ACHN (cell line): ENCODE measurements at regions not wholly inside any gene's neighbourhood (a gene's known extent, or its start where the extent isn't known, plus 50 kb on each side); places are given as distances from the start of the nearest gene placed in this dataset.
"Not testable (repeated sequence)": the region's sequence is repeated elsewhere in the genome, so short reads cannot be mapped to it uniquely, and the experiment has no call there.

Source experiments
- DNase-seq: peaks from one replicate; pipeline ENCODE4 v3.0.0-alpha.2; 2015
- in situ Hi-C: cut with HindIII; loops from 2 replicates; pipeline ENCODE4 v1.10.0; 2017; ENCODE audit warnings: low sequenced_read_pairs, low pct_ligation_motif_present, low pct_unique_long_range_greater_than_20kb

GRCh38 chr12:4164559-4165558 is 108.7 kb upstream of the CCND2 start:
- in situ Hi-C loops: no loop called here
- DNase-seq: peak; percentile 89

DNA sequence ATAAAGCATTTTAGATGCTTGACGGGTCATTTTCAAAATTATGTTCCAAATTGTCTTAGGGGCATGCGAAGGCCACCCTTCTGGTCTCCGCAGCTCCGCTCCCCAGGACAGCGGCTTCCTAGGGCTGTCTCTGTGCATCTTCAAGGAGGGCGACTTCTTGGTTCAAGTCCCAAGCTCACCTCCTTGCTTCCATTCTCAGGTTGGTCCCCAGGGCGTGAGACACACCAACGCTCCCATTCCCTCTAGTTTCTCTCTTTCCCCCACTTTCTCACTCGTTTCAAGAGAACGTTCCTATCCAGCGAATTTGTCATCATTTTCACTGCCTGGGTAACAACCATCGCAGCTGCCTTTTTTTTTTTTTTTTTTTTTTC is 109.4 kb upstream of the CCND2 start:
- in situ Hi-C loops: no loop called here
- DNase-seq: no peak

GRCh38 chr12:4161718-4162117 is 111.8 kb upstream of the CCND2 start:
- no peak for DNase-seq
- in situ Hi-C loops: no loop called here

DNA sequence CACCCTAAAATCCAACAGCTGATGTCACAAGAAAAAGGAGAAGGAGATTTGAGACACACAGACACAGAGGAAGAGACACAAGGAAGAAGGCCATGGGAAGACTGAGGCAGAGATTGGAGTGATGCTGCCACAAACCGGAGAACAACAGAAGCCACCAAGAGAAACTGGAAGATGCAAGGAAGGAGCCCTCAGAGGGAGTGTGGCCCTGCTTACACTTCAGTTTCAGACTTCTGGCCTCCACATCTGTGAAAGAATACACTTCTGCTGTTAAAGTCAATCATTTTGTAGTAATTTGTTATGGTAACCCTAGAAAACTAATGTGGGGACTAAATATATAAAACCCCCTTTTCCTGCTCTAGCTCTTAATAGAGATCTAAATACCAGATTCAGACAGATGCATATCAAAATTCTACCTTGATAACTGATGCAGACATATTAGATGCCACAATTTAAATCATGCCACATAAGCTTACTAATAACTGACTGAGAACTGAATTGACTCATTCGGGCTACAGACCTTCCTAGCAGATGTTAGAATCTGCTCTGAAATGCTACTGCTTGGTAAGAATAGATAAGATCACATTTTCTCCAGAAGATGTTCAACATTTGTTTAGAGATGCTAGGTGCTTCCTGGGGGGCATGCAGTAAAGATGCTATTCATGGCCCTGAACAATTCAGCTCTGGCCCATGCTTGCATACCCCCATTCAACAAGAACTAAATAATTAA is 113.1 kb upstream of the CCND2 start:
- DNase-seq: no peak
- in situ Hi-C loops: no loop called here

- in situ Hi-C loops: no loop called here
- no peak for DNase-seq
Observed at GRCh38 chr12:4159851-4160250, 113.7 kb upstream of the CCND2 start.

- no peak for DNase-seq
- in situ Hi-C loops: no loop called here
Observed at GRCh38 chr12:4158306-4158705, 115.3 kb upstream of the CCND2 start.

GRCh38 chr12:4157122-4157521 is 116.4 kb upstream of the CCND2 start:
- in situ Hi-C loops: no loop called here
- no peak for DNase-seq

GRCh38 chr12:4156317-4156716 is 117.2 kb upstream of the CCND2 start:
- in situ Hi-C loops: no loop called here
- DNase-seq: no peak

DNA sequence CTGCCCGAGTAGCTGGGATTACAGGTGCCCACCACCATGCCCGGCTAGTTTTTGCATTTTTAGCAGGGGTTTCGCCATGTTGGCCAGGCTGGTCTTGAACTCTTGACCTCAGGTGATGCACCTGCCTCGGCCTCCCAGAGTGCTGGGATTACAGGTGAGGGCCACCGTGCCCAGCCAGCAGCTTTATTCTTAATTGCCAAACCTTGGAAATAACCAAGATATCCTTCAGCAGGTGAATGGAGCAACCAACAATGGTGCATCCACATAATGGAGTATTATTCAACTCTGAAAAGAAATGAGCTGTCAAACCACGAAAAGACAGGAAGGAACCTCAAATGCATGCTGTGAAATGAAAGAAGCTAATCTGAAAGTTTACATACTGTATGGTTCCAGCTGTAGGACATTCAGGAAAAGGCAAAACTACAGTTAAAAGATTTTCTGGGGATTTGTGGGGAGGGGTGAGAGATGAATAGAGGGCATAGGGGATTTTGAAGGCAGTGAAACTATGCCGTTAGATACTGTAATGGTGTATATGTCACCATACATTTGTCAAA is 118.8 kb upstream of the CCND2 start:
- in situ Hi-C loops: no loop called here
- no peak for DNase-seq

DNA sequence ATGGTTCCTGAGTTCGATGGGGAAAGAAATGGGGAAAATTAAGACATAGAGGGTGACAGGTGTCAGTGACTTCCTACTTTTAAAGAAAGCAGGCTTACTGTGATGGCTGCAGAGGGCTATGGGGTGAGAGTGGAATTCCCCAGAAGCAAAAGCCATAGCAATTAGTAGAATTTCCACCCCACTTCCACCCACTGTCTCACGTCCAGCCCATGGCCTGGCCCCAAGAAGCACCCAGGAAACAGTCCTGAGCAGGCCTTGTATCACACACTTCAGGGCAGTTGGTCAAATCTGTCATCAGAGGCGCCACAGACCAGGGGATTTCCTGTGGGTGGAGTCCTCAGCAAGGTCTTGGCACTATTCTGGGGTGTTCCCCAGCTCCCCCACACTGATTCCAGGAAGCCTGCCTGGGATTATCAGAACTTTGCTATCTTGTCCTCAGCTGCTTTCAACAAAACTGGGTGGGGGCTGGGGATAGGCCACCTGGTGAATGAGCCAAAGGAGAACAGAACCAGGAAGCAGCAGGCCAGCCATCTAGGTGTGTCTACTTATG is 120.1 kb upstream of the CCND2 start:
- no peak for DNase-seq
- in situ Hi-C loops: no loop called here

DNA sequence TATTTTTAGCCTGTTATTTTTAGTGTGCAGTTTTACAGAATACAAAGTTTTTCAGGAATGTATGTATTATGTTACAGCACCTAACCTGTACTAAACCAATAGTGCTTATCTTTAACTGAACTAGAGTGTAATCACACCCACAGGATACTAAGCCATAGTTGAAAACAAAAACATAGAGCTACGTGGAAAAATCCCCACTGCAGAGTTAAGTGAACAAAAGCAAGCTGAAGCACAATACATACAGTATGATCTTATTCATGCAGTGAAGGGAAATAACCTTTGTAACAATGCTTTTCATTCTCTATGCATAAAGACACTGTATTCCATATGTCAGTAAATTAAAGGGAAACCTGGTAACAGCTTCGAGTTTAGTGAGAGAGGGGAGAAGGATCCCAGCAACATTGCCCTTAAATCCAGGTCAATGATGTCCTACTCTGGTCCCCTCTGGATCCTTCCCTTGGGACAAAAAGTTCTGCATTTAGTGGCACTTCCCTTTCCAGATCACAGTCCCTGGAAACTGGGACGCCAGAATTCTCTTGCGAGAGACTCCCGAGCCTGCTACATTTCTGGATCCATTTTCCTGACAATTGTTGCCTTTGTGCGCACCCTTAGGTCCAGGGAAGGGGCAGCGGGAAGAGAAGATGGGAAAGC is 121.3 kb upstream of the CCND2 start:
- in situ Hi-C loops: no loop called here
- no peak for DNase-seq

DNA sequence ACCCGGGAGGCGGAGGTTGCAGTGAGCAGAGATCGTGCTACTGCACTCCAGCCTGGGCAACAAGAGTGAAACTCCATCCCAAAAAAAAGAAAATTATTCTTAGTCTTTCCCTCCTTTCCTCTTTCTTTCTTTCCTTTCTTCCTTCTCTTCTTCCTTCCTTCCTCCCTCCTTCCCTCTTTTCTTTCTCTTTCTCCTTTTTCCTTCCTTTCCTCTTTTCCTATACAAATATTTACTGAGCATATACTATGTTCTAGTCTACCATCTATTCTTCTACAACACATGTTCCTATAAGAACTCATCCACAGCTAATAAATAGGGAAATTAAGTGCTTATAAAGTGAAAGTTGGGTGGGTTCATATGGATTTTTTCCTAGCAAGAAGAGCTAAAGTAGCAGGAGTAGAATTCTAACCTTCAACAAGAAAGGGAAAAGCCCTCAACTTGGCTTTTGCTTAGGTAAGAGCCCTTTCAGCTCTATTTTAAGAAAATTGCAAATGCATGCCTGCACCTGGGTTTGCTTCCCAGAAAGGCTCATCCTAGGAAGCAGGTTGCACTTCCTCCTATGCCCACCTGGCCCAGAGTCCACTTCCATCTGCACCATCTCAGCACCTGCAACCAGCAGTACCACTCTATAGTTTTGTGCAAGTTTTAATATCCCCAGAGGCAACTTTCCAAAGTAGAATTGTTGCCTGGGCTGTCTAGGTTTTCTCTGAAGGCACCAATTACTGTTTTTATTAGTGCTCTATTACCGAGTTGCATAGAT is 122.0 kb upstream of the CCND2 start:
- in situ Hi-C loops: no loop called here
- no peak for DNase-seq

DNA sequence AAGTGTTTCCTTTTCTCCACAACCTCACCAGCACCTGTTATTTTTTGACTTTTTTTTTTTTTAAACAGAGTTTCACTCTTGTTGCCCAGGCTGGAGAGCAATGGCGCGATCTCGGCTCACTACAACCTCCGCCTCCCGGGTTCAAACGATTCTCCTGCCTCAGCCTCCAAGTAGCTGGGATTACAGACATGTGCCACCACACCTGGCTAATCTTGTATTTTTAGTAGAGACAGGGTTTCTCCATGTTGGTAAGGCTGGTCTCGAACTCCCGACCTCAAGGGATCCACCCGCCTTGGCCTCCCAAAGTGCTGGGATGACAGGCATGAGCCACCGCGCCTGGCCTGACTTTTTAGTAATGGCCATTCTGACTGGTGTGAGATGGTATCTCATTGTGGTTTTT is 123.2 kb upstream of the CCND2 start:
- in situ Hi-C loops, DNase-seq: not testable (repeated sequence)

GRCh38 chr12:4148418-4149056 is 125.0 kb upstream of the CCND2 start:
- DNase-seq: no peak
- in situ Hi-C loops: no loop called here

- in situ Hi-C loops: no loop called here
- DNase-seq: no peak
Observed at GRCh38 chr12:4147031-4147481, 126.5 kb upstream of the CCND2 start.

DNA sequence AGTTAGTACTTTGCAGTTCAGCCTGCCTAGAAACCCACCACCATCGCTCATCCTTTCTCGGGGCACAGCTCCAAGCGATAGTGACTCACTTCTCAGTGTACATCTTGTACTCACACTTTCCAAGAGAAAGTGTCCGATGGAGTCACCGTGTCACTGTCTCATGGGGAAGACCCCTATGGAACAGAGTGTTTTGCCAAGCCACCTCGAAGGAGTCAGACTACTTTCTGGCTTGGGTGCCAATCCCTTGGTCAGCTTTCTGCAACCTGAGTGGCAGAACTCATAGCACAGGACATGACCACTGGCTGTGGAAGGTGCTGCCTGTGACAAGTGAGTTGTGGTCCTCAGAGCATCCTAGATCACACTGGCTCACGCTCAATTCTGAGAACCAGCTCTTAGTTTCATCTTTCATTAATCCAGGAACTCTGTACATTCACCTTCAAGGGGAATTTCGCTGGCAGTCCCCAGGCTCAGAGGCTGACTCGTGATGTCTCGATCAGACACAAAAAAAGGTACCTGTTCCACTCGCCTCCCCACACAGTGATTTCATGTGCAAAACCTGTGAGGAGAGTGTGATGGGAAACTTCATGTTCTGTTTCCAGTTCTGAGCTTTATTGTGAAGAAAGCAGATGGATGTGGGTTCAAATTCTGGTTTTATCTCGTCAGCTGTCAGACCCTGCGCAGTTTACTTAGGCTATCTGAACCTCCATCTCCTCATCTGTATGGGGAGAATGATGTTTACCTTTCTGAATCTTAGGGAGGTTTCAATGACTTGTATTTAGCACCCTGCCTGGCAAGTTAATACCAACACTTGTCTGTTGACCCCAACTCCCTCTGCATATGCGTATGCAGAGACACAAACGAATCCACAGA is 127.3 kb upstream of the CCND2 start:
- in situ Hi-C loops: no loop called here

GRCh38 chr12:4144676-4145075 is 128.9 kb upstream of the CCND2 start:
- DNase-seq: no peak
- in situ Hi-C loops: no loop called here

More for the DNA sequence above, 127.3 kb upstream of the CCND2 start:
- no peak for DNase-seq
